ENCODE measurements at regions not wholly inside any gene's neighbourhood (a gene's known extent, or its start where the extent isn't known, plus 50 kb on each side); places are given as distances from the start of the nearest gene placed in this dataset.
"Not testable (repeated sequence)": the region's sequence is repeated elsewhere in the genome, so short reads cannot be mapped to it uniquely, and the experiment has no call there.

GRCh38 chr2:242054881-242055801 lies 185.6 kb downstream of the RTP5 start:
- DNase-seq: no peak

DNA sequence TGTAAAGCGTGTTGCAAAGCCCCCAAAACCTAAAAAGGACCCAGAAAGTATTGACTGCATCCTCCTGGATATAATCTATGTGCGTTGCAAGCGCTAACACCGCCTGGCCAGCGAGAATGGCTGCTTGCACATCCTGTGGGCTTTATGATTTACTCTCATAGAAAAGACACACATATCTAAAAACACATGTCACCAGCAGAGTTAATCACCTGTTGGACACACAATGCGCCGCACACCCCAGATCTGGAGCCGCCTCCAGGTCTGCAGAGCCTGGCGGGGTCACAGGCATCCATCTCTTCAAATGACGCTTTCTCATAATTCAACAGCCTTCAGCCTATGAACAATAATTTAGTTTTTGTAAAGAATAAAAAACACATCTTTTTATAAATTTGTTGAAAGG lies 186.5 kb downstream of the RTP5 start:
- no peak for DNase-seq

GRCh38 chr2:242056785-242057184 lies 187.3 kb downstream of the RTP5 start:
- no peak for DNase-seq

DNA sequence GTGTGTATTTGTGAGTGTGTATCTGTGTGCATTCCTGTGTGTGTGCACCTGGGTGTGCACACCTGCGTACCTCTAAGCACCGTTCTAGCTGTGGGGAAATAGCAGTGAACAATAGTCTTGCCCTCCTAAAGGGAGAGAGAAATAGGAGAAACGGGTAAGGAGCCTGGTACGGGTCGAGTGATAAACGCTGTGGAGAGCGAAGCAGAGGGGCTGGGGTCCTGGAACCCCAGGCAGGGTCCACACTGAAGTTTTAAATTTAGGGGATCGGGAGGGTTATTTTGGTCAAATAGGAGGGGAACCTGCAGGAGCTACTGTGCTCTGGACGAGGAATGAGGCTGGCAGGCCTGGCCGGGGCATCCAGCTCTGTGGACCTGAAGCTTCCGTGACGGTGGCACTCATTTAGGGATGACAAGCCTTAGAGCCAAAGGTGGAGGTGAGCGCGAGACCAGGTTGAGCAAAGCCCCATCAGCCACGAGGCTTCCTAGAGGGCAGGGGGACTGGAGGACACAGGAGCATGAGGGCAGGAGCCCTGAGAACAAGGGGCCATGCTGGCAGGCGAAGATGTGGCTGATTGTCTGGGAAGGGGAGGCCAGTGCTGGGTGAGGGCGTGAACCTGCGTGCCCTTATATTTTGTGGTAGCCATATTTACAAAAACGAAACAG lies 188.0 kb downstream of the RTP5 start:
- no peak for DNase-seq

GRCh38 chr2:242058116-242058680 lies 188.7 kb downstream of the RTP5 start:
- DNase-seq: no peak

- no peak for DNase-seq
Observed at GRCh38 chr2:242059566-242059965, 190.0 kb downstream of the RTP5 start.

DNA sequence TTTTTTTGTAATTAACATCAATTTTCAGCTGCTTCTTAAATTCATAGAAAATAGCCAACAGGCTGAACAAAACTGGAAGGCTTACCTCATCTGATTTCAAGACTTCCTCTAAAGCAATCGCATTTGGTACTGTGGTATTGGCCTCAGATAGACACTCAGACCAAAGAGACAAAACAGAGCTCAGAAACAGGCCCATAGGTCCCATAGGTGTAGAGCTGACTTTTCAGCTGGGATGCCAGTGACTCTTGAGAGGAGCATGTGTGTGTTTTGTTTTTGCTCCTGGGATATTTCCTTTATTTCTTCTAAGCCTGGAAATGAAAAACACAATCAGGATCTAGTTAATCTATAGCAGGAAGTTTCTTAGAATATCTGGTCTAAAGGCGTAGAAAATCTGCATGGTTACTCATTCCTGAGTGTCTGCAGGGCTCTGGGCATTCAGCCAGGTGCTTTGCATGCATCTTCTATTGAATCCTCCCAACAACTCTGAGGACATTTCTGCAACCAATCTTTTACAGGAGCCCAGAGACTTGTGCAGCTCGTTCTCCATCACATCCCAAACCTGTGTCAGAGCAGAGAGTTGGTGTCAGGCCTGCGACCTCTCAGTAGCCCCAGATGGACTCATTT lies 190.8 kb downstream of the RTP5 start:
- DNase-seq: no peak

DNA sequence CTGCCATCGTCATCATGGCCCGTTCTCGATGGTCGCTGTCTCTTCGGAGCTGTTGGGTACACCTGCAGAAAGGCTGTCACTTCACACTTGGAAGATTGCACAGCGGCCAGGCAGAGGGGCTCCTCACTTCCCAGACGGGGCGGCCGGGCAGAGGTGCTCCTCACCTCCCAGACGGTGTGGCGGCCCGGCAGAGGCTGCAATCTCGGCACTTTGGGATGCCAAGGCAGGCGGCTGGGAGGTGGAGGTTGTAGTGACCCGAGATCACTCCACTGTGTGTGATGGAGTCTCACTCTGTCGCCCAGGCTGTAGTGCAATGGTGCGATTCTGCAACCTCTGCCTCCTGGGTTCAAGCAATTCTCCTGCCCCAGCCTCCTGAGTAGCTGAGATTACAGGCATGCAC lies 192.4 kb downstream of the RTP5 start:
- DNase-seq: not testable (repeated sequence)

- no peak for DNase-seq
Observed at GRCh38 chr2:242063436-242063835, 193.9 kb downstream of the RTP5 start.

GRCh38 chr2:242063850-242064249 lies 194.3 kb downstream of the RTP5 start:
- no peak for DNase-seq

- no peak for DNase-seq
Observed at GRCh38 chr2:242064364-242065250, 195.1 kb downstream of the RTP5 start.

- DNase-seq: no peak
Observed at GRCh38 chr2:242065426-242065825, 195.9 kb downstream of the RTP5 start.

DNA sequence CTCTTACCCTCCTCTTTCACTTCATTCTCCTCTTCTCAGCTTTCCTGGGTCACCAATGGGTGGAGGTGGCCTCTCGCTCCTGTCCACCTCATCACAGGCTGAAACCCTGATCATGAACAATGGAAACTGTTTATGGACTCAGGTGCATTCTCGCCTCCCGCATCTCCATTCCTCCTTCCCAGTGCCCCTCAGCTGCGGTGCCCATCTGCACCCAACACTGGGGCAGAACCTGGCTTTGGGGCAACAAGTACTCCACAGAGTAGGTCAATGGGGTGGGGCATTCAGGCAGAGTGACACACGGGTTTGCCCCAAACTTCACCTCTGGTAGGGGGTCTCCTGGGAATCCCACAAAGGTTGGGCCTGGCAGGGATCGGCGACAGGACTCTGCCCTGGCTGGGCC lies 199.5 kb downstream of the RTP5 start:
- DNase-seq: no peak

GRCh38 chr2:242069938-242070395 lies 200.4 kb downstream of the RTP5 start:
- not testable (repeated sequence) for DNase-seq

DNA sequence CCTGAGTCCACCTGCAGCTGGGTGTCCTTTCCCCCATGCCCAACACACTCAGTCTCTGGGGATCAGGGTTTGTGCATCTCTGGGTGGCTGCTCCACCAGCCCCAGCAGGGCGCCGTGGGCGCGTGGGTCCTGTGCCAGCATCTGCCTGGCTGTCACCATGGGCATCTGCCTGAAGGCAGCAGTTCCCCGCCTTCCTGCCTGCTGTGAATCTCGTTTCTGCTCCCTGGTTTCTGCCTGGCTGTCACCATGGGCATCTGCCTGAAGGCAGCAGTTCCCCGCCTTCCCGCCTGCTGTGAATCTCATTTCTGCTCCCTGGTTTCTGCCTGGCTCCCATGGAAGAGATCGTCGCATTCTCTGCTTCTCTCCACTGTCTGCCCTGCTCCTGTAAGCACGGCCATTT lies 201.2 kb downstream of the RTP5 start:
- DNase-seq: not testable (repeated sequence)

DNA sequence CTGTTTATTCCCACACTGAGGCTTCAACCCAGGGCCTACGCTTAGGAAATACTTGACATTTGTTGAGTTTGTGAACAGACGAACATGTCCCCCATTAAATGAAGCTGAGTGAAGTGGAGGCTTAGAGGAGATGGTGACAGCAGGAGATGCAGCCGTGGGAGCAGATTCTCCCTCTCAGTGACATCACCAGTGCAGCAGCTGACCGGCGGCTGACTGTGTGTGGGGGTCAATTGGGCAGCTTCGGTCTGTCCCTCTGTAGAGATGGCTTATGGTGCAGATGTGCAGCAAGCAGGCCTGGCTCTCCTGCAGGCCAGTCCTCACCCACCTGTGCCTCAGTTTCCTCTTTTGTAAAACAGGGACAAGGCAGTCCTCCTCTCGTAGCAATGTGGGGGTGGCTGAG lies 201.8 kb downstream of the RTP5 start:
- not testable (repeated sequence) for DNase-seq

DNA sequence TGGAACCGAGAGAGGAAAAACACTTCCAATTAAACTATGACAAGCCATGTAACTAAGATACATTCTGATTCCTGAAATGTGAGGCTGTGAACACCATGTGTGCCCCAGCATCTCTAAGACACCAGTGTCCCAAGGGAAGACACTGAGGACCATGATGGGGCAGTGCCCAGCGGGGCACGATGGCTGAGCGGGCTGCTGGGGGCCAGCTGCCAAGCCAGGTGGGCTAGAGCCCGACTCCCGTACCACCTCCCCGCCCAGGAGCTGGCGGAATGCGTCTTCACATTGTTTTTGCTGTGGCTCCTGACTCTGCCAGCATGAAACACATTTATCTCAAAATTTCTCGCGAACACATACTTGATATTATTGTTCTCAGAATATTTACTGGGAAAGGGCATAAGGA lies 202.4 kb downstream of the RTP5 start:
- not testable (repeated sequence) for DNase-seq

DNA sequence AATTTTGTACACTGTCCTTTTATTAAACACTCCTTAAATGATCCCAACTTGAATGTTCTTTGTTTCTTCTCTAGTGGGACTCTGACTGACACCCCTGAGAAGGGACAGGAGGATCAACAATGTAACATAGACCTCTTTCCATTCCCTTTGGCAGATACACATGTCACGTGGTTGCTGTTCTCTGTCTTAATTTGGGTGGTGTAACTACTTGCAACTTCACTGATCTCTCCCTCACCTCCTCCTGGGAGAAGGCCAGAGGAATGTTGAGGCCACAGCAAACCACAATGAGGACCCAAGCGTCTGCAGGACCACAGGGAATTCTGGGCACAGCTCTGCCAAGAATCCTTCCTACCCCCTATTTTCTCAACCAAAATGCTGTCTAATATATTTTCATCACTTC lies 205.6 kb downstream of the RTP5 start:
- no peak for DNase-seq

- no peak for DNase-seq
Observed at GRCh38 chr2:242075696-242076095, 206.2 kb downstream of the RTP5 start.

- DNase-seq: not testable (repeated sequence)
Observed at GRCh38 chr2:242076184-242076583, 206.7 kb downstream of the RTP5 start.

GRCh38 chr2:242078426-242078825 lies 208.9 kb downstream of the RTP5 start:
- not testable (repeated sequence) for DNase-seq

- not testable (repeated sequence) for DNase-seq
Observed at GRCh38 chr2:242079792-242080191, 210.3 kb downstream of the RTP5 start.

All from bone marrow (tissue), 2 donors.